ENCODE measurements at regions not wholly inside any gene's neighbourhood (a gene's known extent, or its start where the extent isn't known, plus 50 kb on each side); places are given as distances from the start of the nearest gene placed in this dataset.

DNA sequence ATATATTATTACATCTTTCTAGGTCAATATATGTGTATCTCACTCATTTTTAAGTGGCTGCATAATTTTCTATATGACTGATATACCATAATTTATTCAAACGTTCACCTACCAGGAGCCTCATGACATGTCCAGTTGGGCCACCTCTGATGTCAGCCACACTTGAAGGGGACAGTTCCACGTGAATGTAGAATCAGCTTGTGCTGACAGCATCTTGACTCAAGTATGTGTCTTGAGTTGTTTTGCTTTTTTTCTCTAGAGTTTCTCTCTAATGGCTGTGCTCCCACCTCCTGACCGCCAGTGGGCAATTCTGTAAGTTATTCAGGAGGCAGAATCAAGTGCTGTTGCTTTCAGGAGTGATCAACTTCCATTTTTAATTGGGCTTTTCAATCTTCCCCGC lies 237.9 kb downstream of the NFKBIZ start:
- no peak for DNase-seq

DNA sequence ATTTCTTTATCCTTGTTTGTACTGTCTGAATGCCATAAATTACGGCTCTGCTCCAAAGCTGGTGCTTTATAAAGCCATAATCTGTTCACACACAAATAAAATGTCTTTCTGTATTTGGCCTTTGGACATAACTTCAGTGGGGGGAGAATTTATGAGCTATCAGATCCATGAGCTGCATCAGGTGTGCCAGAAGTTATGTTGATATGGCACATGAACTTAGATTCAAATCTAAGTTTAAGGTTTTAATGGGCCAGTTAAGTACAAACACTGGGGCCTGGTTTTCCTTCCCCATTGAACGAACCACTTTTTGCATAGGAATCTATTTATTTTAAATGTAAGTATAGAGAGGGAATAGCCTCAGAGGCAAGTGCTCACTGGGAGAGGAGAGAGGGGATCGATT lies 239.9 kb downstream of the NFKBIZ start:
- DNase-seq: no peak

- no peak for DNase-seq
Observed at GRCh38 chr3:102089904-102090720, 240.8 kb downstream of the NFKBIZ start.

DNA sequence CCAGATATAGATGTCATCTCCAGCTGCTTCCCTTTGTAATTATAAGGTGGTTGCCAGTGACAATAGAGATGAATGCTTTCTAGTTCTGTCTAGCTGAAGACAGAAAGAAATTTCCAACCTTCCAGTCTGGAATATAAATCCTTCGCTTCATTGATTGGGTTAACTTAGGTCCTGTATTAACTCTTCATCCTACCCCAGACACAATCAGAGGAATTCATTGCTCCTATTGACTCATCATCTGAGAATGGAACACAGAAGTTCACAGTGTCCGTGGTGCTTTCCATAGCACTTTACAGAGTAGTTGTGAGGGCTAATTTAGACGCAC lies 241.4 kb downstream of the NFKBIZ start:
- DNase-seq: no peak

DNA sequence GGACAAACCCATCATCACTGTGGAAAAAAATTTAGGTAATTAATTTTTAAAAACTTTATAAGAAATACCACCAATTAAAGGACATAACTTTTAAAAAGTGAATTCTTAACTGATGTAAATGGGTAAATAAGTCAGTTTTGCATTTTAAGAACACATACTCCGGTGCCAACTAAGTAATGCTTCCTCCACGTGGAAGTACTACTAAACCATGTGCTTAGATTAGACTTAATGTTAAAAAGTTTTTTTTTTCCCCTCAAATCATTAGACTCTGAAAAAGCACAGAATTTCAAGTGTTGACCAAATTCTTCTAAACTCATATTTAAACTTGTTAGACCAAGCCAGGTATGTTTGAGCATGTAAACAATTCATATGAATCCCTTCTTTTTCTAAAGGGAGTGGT lies 242.0 kb downstream of the NFKBIZ start:
- no peak for DNase-seq

- DNase-seq: peak; percentile 11
Observed at GRCh38 chr3:102092617-102093466, 243.5 kb downstream of the NFKBIZ start.

GRCh38 chr3:102094506-102094905 lies 245.2 kb downstream of the NFKBIZ start:
- DNase-seq: no peak

- DNase-seq: no peak
Observed at GRCh38 chr3:102095383-102095782, 246.1 kb downstream of the NFKBIZ start.

DNA sequence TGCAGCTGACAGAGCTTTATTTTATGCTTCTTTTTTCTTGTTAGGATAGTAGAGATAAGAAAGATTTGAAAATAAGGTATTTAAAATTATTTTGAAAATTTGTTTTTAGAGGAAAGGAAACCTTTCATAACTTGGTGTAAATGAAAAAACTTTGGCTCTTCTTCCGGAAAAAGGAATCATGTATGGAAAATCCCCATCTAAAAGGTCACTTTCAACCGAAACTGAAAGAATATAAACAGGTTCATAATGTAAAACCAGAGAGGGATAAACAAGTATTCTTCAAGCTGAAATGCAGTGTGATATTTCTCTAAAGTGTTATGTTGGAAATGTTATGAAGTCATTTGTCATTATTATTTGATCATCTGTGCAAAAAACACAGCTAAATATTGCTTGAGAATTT lies 246.8 kb downstream of the NFKBIZ start:
- DNase-seq: no peak

DNA sequence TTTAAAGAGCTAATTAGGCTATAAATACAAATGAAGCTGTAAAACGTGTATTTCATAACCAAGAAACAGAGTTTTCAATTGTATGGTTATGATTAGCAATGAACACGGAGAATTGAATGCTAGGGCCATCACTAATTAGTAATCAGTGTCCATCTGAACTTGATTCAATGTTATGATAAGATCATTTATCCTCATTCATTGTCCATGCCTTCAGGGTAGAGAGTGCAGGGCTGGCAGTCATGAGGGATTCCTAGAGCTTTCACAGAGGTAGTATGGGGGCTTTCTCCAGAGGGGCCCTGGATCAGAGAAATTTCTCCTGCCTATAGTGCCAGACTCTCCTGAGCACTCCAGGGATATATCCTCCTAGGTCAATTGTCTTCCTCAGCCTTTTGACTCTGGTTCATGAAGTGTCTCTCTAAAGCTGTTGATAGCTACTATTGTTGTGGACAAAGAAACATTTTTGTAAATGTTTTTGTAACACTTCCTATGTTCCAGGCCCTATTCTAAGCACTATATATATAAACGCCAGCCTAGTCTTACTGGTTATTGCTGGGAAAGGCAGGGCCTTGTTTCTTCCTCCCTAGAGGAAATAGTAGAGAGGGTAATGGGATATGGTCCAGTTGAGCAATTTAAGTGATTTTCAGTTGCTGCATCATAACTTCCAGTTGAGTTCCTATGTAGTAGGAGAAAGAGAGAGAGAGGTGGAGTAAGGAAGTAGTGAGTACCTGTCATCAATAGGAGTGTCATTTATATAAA lies 249.0 kb downstream of the NFKBIZ start:
- no peak for DNase-seq

DNA sequence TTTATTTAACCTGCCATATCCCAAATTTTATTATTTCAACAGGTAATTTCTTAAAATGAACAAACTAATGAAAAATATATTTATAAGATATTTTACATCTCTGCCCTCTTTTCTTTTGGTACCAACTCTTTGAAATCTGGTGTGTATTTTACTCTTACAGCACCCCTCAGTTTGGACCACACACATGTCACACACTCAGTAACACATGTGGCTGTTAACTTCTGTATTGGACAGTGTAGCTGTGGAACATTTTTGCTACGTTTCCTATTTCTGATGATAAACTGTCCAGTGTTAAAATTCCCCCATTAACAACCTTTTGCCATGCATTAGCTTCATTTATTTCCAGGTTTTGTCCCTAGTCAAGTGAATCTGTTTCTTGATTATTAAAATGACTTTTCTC lies 250.6 kb downstream of the NFKBIZ start:
- no peak for DNase-seq

DNA sequence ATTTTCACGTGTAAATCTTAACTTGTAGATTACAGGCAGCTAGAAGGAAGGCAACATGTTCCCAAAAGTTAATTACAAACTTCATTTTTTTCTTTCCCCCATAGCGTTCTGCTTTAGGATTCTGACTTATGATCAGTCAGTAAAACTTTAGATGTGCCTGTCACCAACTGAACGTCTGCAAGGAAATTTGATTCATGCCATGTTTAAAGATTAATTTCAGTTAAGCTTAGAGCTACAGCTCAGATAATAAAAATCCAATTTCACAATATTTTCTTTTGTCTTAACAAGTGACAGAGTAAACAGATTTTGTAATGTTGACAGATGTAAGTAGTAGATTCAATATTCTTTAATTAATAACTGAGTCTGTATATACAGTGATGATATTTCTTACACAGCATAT lies 253.1 kb downstream of the NFKBIZ start:
- no peak for DNase-seq

DNA sequence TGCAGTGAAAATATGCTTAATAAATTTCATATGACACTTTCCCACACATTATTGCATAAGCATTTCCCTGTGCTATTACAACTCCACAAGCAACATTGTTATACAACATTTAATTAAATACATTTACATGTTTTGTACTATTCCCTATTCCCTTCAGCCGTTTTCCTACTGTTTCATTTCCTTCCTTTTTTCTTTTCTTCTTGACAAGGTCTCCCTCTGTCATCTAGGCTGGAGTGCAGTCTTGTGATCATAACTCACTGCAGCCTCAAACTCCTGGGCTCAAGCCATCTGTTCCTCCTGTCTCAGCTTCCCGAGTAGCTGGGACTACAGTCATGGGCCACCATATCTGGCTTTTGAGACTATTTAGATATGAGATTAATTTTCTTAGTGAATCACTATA lies 254.7 kb downstream of the NFKBIZ start:
- no peak for DNase-seq

GRCh38 chr3:102105193-102105592 lies 255.9 kb downstream of the NFKBIZ start:
- DNase-seq: no peak

GRCh38 chr3:102106416-102107097 lies 257.2 kb downstream of the NFKBIZ start:
- peak; percentile 38 for DNase-seq

DNA sequence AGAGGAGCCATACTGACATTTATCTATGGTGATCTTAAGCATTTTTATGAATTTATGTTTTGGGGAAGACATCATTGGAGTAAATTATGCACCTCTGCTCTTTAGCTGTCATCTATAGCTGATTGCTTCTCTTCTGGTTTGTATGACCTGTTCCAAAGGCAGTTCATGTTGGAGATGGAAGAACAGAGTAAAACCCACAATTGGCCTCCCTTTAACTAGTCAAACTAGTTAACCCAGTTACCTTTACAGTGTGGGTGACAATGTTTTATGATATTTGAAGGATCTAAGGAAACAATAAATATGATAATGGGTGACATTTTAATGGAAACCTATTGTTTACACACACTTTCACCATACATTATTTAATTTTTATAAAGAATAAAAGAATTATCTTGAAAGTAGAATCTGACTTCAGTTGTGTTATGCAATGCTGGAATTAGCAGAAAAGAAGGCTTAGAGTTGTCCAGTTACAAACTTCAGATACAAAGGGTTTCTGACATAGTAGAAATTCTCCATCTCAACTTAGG lies 263.5 kb downstream of the NFKBIZ start:
- no peak for DNase-seq

DNA sequence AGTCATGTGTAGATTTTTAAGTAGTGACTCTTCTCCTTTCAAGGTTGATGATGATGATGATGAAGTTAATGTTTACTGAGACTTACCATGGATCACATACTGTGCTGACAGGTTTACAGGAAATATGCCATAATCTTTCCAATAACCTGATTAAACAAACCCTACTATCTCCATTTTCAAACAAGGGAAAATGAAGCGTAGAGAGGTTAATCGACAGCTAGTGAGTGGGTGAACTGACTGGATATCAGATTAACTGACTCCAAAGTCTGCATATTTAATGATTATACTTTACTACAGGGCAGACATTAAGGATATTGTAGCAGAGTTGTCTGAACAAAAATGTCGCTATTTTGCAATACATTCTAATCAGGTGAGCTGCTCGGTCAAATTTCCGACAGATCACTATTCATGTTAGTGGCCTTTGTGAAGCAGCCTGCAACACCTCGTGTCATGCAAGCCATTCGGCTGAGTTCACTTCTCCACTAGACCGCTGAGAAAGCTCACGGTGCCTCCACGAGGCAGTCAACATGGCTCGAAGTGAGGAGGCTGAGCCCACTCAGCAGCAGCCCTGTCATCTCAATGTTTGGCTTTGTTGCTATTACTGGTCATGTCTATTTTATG lies 264.2 kb downstream of the NFKBIZ start:
- DNase-seq: no peak

GRCh38 chr3:102114264-102114979 lies 265.1 kb downstream of the NFKBIZ start:
- peak; percentile 47 for DNase-seq

GRCh38 chr3:102122527-102122926 lies 273.2 kb downstream of the NFKBIZ start:
- no peak for DNase-seq

DNA sequence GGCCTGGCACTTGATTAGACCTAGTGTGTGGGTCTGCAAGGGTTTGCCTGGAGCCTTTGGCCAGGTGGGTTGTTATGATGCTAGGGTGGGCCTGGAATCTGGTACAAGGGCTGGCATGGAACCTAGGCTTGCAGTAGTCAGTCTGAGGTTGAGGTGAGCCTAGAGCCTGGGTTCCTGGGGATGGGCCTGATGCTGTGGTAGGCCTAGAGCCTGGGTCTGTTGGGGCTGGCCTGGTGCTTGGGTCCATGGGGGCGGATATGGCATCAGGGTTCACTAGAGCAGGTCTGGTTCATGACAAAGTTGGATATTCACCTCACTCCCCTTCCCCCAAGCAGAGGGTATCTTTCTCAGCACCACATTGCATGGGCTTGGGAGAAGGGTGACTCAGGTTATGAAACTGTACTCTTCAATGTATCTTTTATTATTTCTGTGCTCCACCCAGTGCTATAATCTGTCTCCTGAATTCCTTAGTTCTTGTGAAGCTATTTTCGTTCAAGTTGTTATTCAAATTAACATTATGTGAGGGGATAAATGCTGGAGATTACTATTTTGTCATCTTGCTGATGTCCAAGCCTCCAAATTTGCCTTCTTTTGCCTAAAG lies 274.4 kb downstream of the NFKBIZ start:
- DNase-seq: no peak

- DNase-seq: no peak
Observed at GRCh38 chr3:102124282-102124681, 275.0 kb downstream of the NFKBIZ start.
